Epithelial cell of esophagus (primary cell): ENCODE measurements at regions not wholly inside any gene's neighbourhood (a gene's known extent, or its start where the extent isn't known, plus 50 kb on each side); places are given as distances from the start of the nearest gene placed in this dataset.
"Not testable (repeated sequence)": the region's sequence is repeated elsewhere in the genome, so short reads cannot be mapped to it uniquely, and the experiment has no call there.

Experiments used
- DNase-seq: peaks from one replicate; pipeline ENCODE4 v3.0.0; 2010; ENCODE audit warnings: low read depth
- H3K4me3 ChIP-seq: 2 replicates; pipeline ENCODE4 v1.5.1; 2011; ENCODE audit warnings: mild to moderate bottlenecking, low read length, control low read depth
- TF ChIP-seq, protein P1 (sequence below): IDR thresholded peaks from 2 replicates; pipeline ENCODE4 v1.5.1; 2011; ENCODE audit warnings: low read depth, mild to moderate bottlenecking, low read length, control low read depth, inconsistent platforms; ENCODE audit not compliant: insufficient read depth; ENCODE audit errors: missing control alignments

GRCh38 chr14:23895480-23895879 lies 58.1 kb upstream of the DHRS4 start:
- H3K4me3 ChIP-seq = no peak overlapping the region
- TF ChIP-seq, protein P1, sequence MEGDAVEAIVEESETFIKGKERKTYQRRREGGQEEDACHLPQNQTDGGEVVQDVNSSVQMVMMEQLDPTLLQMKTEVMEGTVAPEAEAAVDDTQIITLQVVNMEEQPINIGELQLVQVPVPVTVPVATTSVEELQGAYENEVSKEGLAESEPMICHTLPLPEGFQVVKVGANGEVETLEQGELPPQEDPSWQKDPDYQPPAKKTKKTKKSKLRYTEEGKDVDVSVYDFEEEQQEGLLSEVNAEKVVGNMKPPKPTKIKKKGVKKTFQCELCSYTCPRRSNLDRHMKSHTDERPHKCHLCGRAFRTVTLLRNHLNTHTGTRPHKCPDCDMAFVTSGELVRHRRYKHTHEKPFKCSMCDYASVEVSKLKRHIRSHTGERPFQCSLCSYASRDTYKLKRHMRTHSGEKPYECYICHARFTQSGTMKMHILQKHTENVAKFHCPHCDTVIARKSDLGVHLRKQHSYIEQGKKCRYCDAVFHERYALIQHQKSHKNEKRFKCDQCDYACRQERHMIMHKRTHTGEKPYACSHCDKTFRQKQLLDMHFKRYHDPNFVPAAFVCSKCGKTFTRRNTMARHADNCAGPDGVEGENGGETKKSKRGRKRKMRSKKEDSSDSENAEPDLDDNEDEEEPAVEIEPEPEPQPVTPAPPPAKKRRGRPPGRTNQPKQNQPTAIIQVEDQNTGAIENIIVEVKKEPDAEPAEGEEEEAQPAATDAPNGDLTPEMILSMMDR = no peak
- DNase-seq = no peak

GRCh38 chr14:23896609-23897153 lies 56.9 kb upstream of the DHRS4 start:
- TF ChIP-seq, protein P1 = no peak

DNA sequence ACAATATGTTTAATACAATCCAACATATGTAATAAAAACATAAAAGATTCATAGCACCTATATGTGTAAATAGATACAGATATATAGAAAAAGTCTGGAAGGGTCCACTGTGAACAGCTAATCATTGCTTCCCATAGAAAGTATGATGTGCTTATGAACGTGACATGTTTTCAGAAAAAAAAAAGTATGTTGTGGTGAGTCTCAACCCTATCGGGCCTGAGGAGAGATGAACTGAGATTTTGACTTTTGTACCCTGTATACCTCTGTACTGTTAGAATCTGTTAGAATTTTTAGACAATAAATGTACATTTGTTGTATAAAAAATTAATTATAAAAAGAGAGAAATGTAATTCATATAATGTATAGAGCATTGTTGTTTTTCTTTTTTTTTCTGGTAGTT lies 56.3 kb upstream of the DHRS4 start:
- H3K4me3 ChIP-seq, DNase-seq: not testable (repeated sequence)

More at GRCh38 chr14:23896609-23897153, 56.9 kb upstream of the DHRS4 start:
- no peak overlapping the region for H3K4me3 ChIP-seq
- no peak for DNase-seq

- not testable (repeated sequence) for DNase-seq, H3K4me3 ChIP-seq
Observed at GRCh38 chr14:23898359-23898758, 55.2 kb upstream of the DHRS4 start.

- no peak overlapping the region for H3K4me3 ChIP-seq
- DNase-seq = no peak
- TF ChIP-seq, protein P1 = no peak
Observed at GRCh38 chr14:23899788-23900187, 53.8 kb upstream of the DHRS4 start.

DNA sequence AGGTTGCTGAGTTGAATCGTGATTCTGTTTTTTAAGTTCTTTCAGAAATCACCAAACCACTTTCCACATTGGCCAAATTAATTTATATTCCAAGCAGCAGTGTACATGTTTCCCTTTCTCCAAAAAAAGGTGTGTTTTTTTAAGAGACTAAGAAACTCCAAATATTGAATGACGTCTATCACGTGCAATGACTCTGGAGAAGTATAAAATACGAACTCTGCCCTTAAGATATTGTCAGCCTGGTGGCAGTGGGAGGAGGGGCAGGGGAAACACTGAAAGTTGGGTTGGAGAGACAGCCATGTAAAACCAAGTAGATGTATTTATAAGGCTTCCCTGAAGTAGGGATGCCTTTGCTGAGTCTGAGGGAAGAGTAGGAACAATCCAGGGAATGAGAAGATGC lies 50.1 kb upstream of the DHRS4 start:
- no peak for DNase-seq
- H3K4me3 ChIP-seq = no peak overlapping the region
- TF ChIP-seq, protein P1 = no peak
